NB4 (cell line): ENCODE measurements at regions not wholly inside any gene's neighbourhood (a gene's known extent, or its start where the extent isn't known, plus 50 kb on each side); places are given as distances from the start of the nearest gene placed in this dataset.

Experiments
- DNase-seq: peaks from one replicate; pipeline ENCODE4 v3.0.0; 2010; ENCODE audit warnings: low read depth
- H3K4me3 ChIP-seq: one replicate; pipeline ENCODE4 v1.5.1; 2011; ENCODE audit warnings: mild to moderate bottlenecking, low read depth, low read length, moderate library complexity
- MAX ChIP-seq: IDR thresholded peaks from 2 replicates; pipeline ENCODE4 v1.6.1; 2011; ENCODE audit warnings: low read depth, low read length
- MYC ChIP-seq: IDR thresholded peaks from 2 replicates; pipeline ENCODE4 v1.6.1; 2011; ENCODE audit warnings: low read depth, low read length
- POLR2A ChIP-seq: IDR thresholded peaks from 2 replicates; pipeline ENCODE4 v1.6.1; 2011; ENCODE audit warnings: mild to moderate bottlenecking; ENCODE audit not compliant: insufficient read length; ENCODE audit errors: extremely low read depth
- TF ChIP-seq, protein P1 (sequence below): IDR thresholded peaks from one replicate; pipeline ENCODE4 v1.5.1; 2012; ENCODE audit warnings: low read depth, low read length

DNA sequence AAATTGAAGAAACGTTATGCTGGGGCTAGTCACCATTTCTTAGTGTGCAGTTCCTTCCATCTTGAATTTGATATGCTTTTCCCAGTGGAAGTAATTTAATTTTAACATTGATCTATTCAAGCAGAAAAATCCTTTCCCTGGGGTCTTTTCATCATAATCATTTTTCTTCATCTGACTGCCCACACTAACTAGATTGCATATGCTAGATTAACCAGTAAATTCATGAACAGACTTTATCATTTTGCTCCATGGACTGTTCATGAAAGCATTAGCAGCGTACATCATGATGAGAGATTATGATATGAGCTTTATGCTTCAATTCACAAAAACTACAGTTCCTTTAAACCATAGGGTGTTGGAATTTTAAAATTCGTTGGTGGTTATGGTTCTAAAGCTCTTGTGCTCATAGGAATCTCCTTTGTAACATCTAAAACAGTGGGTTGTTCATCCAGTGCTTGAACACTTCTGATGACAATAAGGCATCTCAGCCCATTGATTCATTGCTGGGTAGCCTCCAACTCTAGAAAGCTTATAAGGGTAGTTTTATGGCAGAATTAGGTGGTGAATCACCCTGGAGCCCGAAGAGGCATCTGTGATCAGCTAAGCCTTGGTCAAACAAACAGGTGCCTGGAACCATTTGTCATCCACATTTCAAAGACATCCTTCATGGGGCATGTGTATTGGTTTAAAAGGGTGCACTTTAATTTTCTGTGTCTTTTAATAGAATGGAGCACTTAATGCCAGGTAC, 77.2 kb upstream of the NDUFV2 start:
- no peak overlapping the region for H3K4me3 ChIP-seq
- TF ChIP-seq MYC (no peak), POLR2A (no peak), MAX (no peak)
- TF ChIP-seq, protein P1, sequence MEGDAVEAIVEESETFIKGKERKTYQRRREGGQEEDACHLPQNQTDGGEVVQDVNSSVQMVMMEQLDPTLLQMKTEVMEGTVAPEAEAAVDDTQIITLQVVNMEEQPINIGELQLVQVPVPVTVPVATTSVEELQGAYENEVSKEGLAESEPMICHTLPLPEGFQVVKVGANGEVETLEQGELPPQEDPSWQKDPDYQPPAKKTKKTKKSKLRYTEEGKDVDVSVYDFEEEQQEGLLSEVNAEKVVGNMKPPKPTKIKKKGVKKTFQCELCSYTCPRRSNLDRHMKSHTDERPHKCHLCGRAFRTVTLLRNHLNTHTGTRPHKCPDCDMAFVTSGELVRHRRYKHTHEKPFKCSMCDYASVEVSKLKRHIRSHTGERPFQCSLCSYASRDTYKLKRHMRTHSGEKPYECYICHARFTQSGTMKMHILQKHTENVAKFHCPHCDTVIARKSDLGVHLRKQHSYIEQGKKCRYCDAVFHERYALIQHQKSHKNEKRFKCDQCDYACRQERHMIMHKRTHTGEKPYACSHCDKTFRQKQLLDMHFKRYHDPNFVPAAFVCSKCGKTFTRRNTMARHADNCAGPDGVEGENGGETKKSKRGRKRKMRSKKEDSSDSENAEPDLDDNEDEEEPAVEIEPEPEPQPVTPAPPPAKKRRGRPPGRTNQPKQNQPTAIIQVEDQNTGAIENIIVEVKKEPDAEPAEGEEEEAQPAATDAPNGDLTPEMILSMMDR = no peak
- DNase-seq = no peak

DNA sequence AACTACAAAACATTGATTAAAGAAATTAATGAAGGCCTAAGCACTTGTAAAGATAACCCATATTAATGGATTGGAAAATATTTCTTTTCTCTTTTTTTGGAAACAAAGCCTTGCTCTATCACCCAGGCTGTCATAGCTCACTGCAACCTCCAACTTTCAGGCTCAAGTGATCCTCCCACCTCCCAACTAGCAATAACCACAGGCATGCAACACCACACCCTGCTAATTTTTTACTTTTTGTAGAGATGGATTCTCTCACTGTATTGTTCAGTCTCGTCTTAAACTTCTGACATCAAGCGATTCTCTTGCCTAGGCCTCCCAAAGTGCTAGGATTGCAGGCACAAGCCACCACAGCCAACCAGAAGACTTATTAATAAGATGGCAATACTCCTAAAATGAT, 73.4 kb upstream of the NDUFV2 start:
- TF ChIP-seq MYC (no peak), POLR2A (no peak), MAX (no peak)
- TF ChIP-seq, protein P1 = no peak
- no peak for DNase-seq
- no peak overlapping the region for H3K4me3 ChIP-seq

- no peak overlapping the region for H3K4me3 ChIP-seq
- TF ChIP-seq MYC = no peak
- TF ChIP-seq, protein P1 = no peak
- TF ChIP-seq POLR2A = no peak
- no peak for TF ChIP-seq MAX
- DNase-seq = no peak
Measured at GRCh38 chr18:9032519-9032918, 70.0 kb upstream of the NDUFV2 start.

DNA sequence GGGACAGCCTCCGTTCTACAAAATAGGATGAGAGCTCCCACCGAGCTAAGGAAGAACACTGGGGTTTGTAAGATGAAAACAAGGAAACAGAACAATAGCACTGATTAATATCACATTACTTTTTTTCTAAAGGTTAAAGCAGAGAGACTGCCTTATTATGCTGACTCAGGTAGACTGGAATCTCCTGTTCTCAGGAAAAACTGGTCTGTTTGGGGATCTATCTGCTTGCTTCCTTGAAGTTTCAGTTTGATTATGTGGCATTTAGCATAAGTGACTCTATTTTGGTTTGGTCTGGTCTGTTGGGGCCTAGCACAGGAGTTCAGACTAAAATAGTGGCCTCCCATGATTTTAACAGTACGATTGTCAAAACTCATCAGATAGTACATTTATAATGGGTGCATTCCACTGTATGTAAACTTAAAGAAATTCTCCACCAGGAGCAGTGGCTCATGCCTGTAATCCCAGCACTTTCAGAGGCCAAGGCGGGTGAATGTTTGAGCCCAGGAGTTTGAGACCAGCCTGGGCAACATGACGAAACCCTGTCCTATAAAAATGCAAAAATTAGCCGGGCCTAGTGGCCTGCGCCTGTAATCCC, 64.1 kb upstream of the NDUFV2 start:
- no peak for DNase-seq

DNA sequence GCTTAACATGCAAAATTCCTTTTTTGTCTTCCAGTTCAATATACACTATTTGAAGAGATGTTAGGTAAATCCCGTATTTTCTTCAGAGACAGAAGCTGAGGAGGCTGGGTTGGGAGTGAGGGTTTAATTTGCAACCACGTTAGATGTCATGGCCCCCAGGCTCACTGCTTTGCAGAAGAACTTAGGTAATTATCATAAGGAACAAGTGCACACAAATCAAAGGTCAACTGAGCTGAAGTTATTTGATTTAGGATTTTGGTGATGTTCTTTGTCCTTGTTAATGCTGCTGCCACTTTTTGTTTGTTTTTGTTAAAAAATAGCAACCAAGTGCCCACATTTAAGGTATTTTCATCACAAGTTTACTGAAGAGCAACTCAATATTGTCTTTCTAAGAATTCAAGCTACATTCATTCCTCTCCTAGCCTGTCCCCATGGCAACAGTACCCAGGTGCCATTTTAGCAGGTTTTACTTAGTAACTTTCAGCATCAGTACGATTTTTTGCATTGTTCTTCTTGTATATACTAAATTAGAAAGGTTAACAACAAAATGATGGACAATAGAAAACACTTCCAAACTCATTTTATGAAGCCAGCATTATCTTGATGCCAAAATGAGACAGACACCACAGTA, 62.9 kb upstream of the NDUFV2 start:
- no peak for DNase-seq
- H3K4me3 ChIP-seq = no peak overlapping the region
- TF ChIP-seq MYC = no peak
- TF ChIP-seq MAX = no peak
- TF ChIP-seq POLR2A = no peak
- TF ChIP-seq, protein P1 = no peak

More for the DNA sequence above, 64.1 kb upstream of the NDUFV2 start:
- TF ChIP-seq, protein P1 = no peak
- TF ChIP-seq MYC (no peak), MAX (no peak), POLR2A (no peak)
- no peak overlapping the region for H3K4me3 ChIP-seq
